ENCODE measurements at regions not wholly inside any gene's neighbourhood (a gene's known extent, or its start where the extent isn't known, plus 50 kb on each side); places are given as distances from the start of the nearest gene placed in this dataset.

- Histone ChIP-seq H3K9ac (no peak overlapping the region), H3K4me1 (ENCODE audit: low read depth, poor library complexity, severe bottlenecking) (no peaks in the 10 kb centered on the region), H3K36me3 (ENCODE audit: insufficient read depth) (no peaks in the 10 kb centered on the region), H3K4me2 (no peak overlapping the region), H3K27me3 (ENCODE audit: insufficient read depth, low read depth) (no peaks in the 10 kb centered on the region), H3K27ac (no peak overlapping the region), H3K79me2 (ENCODE audit: insufficient read depth, low read depth) (no peaks in the 10 kb centered on the region), H3K4me3 (IDR thresholded peaks at IDR 0.05; ENCODE audit: insufficient read depth, low read depth, low read length) (no peak overlapping the region), H2AFZ (ENCODE audit: low read depth) (no peak overlapping the region), H4K20me1 (ENCODE audit: insufficient read depth) (no peaks in the 10 kb centered on the region)
- TF ChIP-seq CTCF (conservative IDR thresholded peaks at IDR 0.05; ENCODE audit: low read depth, low read length): no peak
Observed at GRCh38 chr1:168421399-168422004, 122.3 kb downstream of the XCL2 start.

DNA sequence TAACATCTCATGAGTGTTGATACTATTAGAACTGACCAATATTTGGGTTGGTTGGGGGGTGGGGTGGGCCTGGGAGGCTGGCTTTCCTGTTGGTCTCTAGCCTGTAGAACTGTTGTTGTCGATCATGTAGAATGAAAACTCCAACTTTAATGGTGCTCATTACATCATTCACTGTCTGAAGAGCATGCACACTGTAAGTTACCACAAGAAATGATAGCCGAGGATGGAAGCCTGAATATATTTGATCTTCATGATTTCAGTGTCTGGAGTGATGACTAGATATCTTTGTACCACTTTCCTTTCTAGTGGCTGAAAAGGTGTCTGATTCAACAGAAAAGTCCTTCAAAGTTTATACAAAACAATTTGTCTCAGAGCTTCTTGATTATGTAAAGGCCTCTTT lies 123.6 kb downstream of the XCL2 start:
- Histone ChIP-seq H3K4me2 (no peak overlapping the region), H3K36me3 (ENCODE audit: insufficient read depth) (no peaks in the 10 kb centered on the region), H3K4me3 (IDR thresholded peaks at IDR 0.05; ENCODE audit: insufficient read depth, low read depth, low read length) (no peak overlapping the region), H3K4me1 (ENCODE audit: low read depth, poor library complexity, severe bottlenecking) (no peaks in the 10 kb centered on the region), H2AFZ (ENCODE audit: low read depth) (no peak overlapping the region), H3K27ac (no peak overlapping the region), H3K9ac (no peak overlapping the region), H3K27me3 (ENCODE audit: insufficient read depth, low read depth) (no peaks in the 10 kb centered on the region), H4K20me1 (ENCODE audit: insufficient read depth) (no peaks in the 10 kb centered on the region), H3K79me2 (ENCODE audit: insufficient read depth, low read depth) (no peaks in the 10 kb centered on the region)
- no peak for TF ChIP-seq CTCF (conservative IDR thresholded peaks at IDR 0.05; ENCODE audit: low read depth, low read length)

DNA sequence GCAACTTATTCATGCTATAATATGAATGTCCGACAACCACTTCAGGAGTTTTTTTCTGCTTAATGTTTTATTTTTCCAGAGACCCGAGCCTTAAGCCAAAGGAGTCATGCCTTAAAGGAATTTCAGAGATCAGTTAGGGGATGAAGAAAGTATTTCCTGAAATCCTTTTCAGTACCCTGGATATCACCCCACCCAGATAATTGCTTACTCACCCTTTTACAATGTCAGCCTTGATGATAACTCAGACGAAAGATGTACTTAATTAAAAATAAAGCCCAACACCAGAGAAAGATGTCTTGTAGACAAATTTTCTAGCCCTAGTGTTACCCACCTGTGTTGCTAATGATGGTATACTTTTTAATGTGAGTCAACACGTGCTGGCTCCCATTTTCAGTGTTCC lies 124.1 kb downstream of the XCL2 start:
- TF ChIP-seq CTCF (conservative IDR thresholded peaks at IDR 0.05; ENCODE audit: low read depth, low read length): no peak
- no peak overlapping the region for H2AFZ ChIP-seq (ENCODE audit: low read depth)
- H4K20me1 ChIP-seq (ENCODE audit: insufficient read depth): no peaks in the 10 kb centered on the region
- H3K4me2 ChIP-seq: no peak overlapping the region
- H3K9ac ChIP-seq: no peak overlapping the region
- no peak overlapping the region for H3K27ac ChIP-seq
- H3K4me1 ChIP-seq (ENCODE audit: low read depth, poor library complexity, severe bottlenecking): no peaks in the 10 kb centered on the region
- H3K4me3 ChIP-seq (IDR thresholded peaks at IDR 0.05; ENCODE audit: insufficient read depth, low read depth, low read length): no peak overlapping the region
- H3K27me3 ChIP-seq (ENCODE audit: insufficient read depth, low read depth): no peaks in the 10 kb centered on the region
- H3K79me2 ChIP-seq (ENCODE audit: insufficient read depth, low read depth): no peaks in the 10 kb centered on the region
- no peaks in the 10 kb centered on the region for H3K36me3 ChIP-seq (ENCODE audit: insufficient read depth)

DNA sequence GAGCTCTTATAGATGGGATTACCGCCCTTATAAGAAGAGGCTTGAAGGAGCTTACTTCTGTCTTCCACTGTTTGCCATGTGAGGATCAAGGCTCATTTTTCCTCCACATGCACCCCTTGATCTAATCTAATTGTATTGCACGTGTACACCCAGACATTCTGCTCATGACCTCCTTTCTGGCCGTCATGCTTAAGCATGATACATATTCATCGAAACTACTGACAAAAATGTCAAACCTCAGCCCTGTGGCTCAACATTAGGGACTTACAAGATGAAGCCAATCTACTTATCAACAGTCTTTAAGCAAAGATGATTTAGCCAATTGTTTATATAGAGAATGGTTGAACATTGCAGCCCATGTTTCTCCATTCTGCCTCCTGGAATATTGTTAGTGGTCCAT lies 127.6 kb downstream of the XCL2 start:
- Histone ChIP-seq H2AFZ (ENCODE audit: low read depth) (no peak overlapping the region), H3K36me3 (ENCODE audit: insufficient read depth) (no peaks in the 10 kb centered on the region), H3K4me2 (no peak overlapping the region), H3K79me2 (ENCODE audit: insufficient read depth, low read depth) (no peaks in the 10 kb centered on the region), H3K27me3 (ENCODE audit: insufficient read depth, low read depth) (no peaks in the 10 kb centered on the region), H3K4me3 (IDR thresholded peaks at IDR 0.05; ENCODE audit: insufficient read depth, low read depth, low read length) (no peak overlapping the region), H4K20me1 (ENCODE audit: insufficient read depth) (no peaks in the 10 kb centered on the region), H3K9ac (no peak overlapping the region), H3K27ac (no peak overlapping the region), H3K4me1 (ENCODE audit: low read depth, poor library complexity, severe bottlenecking) (no peaks in the 10 kb centered on the region)
- no peak for TF ChIP-seq CTCF (conservative IDR thresholded peaks at IDR 0.05; ENCODE audit: low read depth, low read length)
